Kidney epithelial cell (primary cell): ENCODE measurements at regions not wholly inside any gene's neighbourhood (a gene's known extent, or its start where the extent isn't known, plus 50 kb on each side); places are given as distances from the start of the nearest gene placed in this dataset.
"Not testable (repeated sequence)": the region's sequence is repeated elsewhere in the genome, so short reads cannot be mapped to it uniquely, and the experiment has no call there.

ENCODE experiments used
- DNase-seq: peaks from one replicate; pipeline ENCODE4 v3.0.0-alpha.2; 2010; ENCODE audit warnings: low read depth
- H3K27me3 ChIP-seq: 2 replicates; pipeline ENCODE4 v1.6.0; 2011; ENCODE audit warnings: low read length; ENCODE audit not compliant: control insufficient read depth, insufficient read depth
- H3K36me3 ChIP-seq: 2 replicates; pipeline ENCODE4 v1.5.1; 2011; ENCODE audit warnings: low read length; ENCODE audit not compliant: control insufficient read depth, insufficient read depth
- H3K4me3 ChIP-seq: 2 replicates; pipeline ENCODE4 v1.5.1; 2011; ENCODE audit warnings: low read depth, mild to moderate bottlenecking, control low read depth, low read length
- CTCF ChIP-seq: IDR thresholded peaks from 2 replicates; pipeline ENCODE4 v1.5.1; 2011; ENCODE audit warnings: mild to moderate bottlenecking, moderate library complexity, low read length, control low read depth, inconsistent platforms; ENCODE audit not compliant: insufficient read depth, poor library complexity, severe bottlenecking

GRCh38 chr3:187858041-187858440, 112.8 kb upstream of the BCL6 start:
- DNase-seq = no peak
- Histone ChIP-seq H3K27me3 (no peaks in the 10 kb centered on the region), H3K36me3 (no peaks in the 10 kb centered on the region), H3K4me3 (no peak overlapping the region)
- TF ChIP-seq CTCF = no peak

- no peak for TF ChIP-seq CTCF
- Histone ChIP-seq H3K4me3 (no peak overlapping the region), H3K36me3 (no peaks in the 10 kb centered on the region), H3K27me3 (no peaks in the 10 kb centered on the region)
- DNase-seq = no peak
Measured at GRCh38 chr3:187858711-187859110, 113.4 kb upstream of the BCL6 start.

GRCh38 chr3:187862701-187863277, 117.5 kb upstream of the BCL6 start:
- not testable (repeated sequence) for H3K36me3 ChIP-seq, H3K4me3 ChIP-seq, DNase-seq, H3K27me3 ChIP-seq

GRCh38 chr3:187870360-187871203, 125.3 kb upstream of the BCL6 start:
- no peaks in the 10 kb centered on the region for H3K36me3 ChIP-seq
- H3K4me3 ChIP-seq = no peak overlapping the region
- no peak for TF ChIP-seq CTCF
- no peaks in the 10 kb centered on the region for H3K27me3 ChIP-seq
- DNase-seq = no peak

- no peak for TF ChIP-seq CTCF
- Histone ChIP-seq H3K4me3 (no peak overlapping the region), H3K36me3 (no peaks in the 10 kb centered on the region), H3K27me3 (no peaks in the 10 kb centered on the region)
- no peak for DNase-seq
Measured at GRCh38 chr3:187871204-187871591, 125.9 kb upstream of the BCL6 start.

DNA sequence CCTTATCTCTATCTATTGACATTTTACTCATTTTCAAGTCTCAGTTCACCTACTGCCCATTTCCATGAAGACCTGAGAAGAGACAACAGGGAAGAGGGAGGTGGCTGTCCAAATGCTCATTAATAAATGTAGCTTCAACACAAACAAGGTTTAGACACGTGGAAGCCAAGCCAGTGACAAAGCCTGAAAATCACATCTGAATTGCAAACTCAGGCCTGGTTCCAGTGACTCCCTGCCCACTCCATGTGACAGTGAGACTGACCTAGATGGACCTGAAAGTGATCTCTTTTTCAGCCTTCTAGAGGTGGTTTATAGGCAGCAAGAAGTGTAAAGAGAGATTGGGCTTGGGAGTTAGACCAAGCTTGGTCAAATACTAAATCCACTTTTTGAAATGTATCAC, 126.6 kb upstream of the BCL6 start:
- Histone ChIP-seq H3K36me3 (no peaks in the 10 kb centered on the region), H3K4me3 (no peak overlapping the region), H3K27me3 (no peaks in the 10 kb centered on the region)
- TF ChIP-seq CTCF = no peak
- no peak for DNase-seq
